LNCAP (cell line): ENCODE measurements at regions not wholly inside any gene's neighbourhood (a gene's known extent, or its start where the extent isn't known, plus 50 kb on each side); places are given as distances from the start of the nearest gene placed in this dataset.

Source experiments
- CTCF ChIP-seq: fragments of 450-650 bp; IDR thresholded peaks from 2 replicates; pipeline ENCODE4 v1.5.1; 2017; ENCODE audit warnings: mild to moderate bottlenecking

GRCh38 chrX:38948046-38948445, 146.8 kb downstream of the MID1IP1 start:
- TF ChIP-seq CTCF = no peak

GRCh38 chrX:38954520-38954919, 153.3 kb downstream of the MID1IP1 start:
- TF ChIP-seq CTCF = no peak

GRCh38 chrX:38959736-38960135, 158.5 kb downstream of the MID1IP1 start:
- TF ChIP-seq CTCF = no peak

GRCh38 chrX:38960137-38960536, 158.9 kb downstream of the MID1IP1 start:
- no peak for TF ChIP-seq CTCF

- TF ChIP-seq CTCF = no peak
These were observed 160.7 kb downstream of the MID1IP1 start for GRCh38 chrX:38961936-38962335.

GRCh38 chrX:38965888-38966287, 164.6 kb downstream of the MID1IP1 start:
- no peak for TF ChIP-seq CTCF

GRCh38 chrX:38968344-38969216, 167.3 kb downstream of the MID1IP1 start:
- TF ChIP-seq CTCF = no peak

- TF ChIP-seq CTCF = no peak
These were observed 168.8 kb downstream of the MID1IP1 start for GRCh38 chrX:38970074-38970473.
